Head of caudate nucleus (tissue), 42 donors: ENCODE measurements at regions not wholly inside any gene's neighbourhood (a gene's known extent, or its start where the extent isn't known, plus 50 kb on each side); places are given as distances from the start of the nearest gene placed in this dataset.
A peak's percentile ranks its signal among the peaks of the same experiment; 100 is the strongest.
"Not testable (repeated sequence)": the region's sequence is repeated elsewhere in the genome, so short reads cannot be mapped to it uniquely, and the experiment has no call there.

Source experiments
- DNase-seq, 42 donors: peaks; one replicate each; pipeline versions ENCODE4 v3.0.0 to v3.0.0-alpha.2; 2020 to 2021; ENCODE audit warnings: mixed read lengths in 7 of 42
- intact Hi-C: fragments of 100-400 bp; cut with DNase I; formaldehyde crosslinking; loops from one replicate; pipeline ENCODE4 v1.15.0; 2022

DNA sequence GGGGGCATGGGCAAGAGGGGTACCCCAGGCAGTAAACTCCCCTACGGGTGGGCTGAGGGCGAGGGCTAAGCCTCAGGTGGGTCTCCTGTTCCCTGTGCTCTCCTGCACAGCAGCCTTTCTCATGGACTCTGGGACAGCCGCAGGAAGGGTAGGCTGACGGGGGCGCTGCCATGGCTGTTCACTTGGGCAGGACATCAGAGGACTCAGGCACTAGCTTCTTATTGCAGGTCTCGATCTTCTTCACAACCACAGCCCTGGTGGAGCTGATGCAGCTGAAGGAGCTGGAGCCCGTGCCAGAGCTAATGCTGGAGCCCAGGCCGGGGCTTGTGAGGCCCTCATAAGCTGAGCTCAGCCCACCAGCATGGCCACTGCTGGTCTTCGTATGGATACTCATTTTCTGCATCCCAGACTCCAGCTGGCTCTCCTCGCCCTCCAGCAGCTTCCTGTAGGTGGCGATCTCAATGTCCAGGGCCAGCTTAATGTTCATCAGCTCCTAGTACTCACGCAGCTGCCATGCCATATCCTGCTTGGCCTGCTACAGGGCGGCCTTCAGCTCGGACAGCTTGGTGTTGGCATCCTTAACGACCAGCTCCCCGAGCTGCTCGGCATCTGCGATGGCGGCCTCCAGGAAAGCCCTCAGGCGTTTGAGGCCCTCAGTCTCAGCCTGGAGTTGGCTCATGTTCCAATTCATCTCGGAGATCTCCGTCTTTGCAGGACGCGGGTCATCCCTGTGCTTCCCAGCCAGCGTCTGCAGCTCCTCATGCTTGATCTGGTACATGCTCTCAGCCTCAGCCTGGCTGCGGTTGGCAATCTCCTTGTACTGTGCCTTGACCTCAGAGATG, 359.8 kb upstream of the SETBP1 start:
- intact Hi-C loops: no loop called here
- no peak for DNase-seq

DNA sequence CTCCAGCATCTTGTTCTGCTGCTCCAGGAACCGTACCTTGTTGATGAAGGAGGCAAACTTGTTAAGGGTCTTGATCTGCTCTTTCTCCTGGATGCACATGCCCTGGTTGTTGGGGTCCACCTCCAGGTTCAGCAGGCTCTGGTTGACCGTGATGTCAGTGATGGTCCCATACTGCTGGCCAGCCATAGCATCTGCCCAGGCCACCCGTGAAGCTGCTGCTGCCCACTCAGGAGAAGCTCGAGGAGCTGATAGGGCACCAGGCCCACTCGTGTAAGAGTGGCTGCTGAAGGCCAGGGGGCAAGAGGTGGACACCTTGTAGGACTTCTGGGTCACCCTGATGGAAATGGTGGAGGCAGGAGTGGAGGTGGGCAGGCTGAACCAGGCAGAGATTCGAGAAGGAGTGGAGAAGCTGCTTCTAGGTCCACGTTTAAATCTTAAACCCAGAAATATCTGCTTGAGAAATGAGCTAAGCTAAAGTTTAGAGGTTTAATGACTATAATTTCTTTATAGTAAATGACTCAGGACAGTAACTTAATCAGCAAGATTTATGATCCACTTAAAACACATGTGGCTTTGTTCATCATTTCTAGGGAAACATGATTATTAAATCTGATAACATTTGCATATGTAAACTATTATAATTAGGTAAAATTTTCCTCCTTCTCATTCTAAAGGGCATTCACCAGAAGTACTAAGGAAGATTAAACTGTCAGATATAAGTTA, 358.7 kb upstream of the SETBP1 start:
- DNase-seq: no peak
- intact Hi-C loops: no loop called here

DNA sequence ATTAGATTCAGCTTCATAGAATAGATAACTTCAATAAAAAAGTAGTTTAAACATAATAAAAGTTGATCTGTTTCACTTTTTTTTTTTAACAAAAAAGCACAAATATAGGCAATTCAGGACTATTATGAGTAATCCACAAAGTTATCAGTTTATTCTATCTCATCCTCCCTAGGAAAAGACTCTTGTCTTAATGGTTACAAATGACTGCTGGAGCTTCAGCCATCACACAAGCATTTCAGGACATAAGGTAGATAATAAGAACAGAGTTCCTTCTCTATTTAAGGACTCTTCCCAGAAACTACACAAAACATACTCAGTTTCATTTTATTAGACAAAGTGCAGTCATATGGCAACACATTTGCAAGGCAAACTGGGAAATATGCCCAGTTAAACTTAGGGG, 357.6 kb upstream of the SETBP1 start:
- DNase-seq: no peak
- intact Hi-C loops: no loop called here

DNA sequence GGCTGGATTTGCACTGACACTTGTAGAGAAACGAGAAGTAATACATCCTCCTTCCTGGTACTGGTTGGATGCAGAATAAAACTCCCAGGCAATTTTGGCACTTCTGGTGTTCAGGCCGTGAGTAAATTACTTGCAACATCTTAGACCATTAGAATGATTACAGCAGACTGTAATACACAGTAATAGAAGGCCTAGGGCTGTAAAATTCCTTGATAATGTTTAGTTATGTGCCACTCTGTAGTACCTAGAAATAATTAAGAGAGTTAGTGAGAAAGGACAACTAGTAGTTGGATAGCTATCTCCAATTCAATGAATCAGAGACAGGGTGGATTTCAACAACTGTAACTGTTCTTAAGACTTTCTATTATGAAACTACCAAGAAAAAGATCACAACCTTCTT, 356.3 kb upstream of the SETBP1 start:
- DNase-seq: no peak
- intact Hi-C loops: no loop called here

DNA sequence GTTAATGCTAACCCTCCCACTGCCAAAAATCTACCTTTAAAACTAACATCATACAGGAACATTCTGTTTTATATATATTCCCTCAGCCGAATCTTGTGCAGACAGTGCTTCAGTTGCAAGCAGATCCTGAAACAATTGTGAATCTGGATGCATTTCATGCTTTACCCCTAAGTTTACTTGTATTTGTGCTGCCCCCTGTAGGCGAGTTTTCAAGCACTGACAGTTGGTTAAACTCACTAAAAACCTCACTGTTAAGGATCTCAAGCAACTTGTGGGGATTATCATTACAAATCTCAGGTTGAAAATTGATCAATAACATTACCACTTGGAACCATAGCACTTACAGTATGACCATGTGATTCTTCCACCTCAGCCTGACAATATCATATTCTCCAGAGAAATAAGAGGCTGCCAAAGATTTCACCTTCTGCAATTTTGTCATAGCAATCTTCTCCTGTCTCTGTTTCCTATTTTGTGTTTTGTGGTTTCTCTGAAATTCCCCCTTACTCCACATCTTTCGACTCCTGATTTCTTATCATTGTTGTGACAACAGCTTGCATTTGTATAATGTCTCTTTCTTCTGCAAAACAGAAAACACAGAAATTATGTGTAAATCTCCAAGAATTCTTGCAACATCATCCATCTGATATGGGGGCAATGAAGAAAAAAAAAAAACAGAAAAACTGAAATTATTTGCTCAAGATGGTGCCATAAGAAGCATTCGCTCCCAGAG, 354.6 kb upstream of the SETBP1 start:
- peak in 37 of 42 donors; percentile 18 to 83 (median 63) for DNase-seq
- intact Hi-C loops: no loop called here

DNA sequence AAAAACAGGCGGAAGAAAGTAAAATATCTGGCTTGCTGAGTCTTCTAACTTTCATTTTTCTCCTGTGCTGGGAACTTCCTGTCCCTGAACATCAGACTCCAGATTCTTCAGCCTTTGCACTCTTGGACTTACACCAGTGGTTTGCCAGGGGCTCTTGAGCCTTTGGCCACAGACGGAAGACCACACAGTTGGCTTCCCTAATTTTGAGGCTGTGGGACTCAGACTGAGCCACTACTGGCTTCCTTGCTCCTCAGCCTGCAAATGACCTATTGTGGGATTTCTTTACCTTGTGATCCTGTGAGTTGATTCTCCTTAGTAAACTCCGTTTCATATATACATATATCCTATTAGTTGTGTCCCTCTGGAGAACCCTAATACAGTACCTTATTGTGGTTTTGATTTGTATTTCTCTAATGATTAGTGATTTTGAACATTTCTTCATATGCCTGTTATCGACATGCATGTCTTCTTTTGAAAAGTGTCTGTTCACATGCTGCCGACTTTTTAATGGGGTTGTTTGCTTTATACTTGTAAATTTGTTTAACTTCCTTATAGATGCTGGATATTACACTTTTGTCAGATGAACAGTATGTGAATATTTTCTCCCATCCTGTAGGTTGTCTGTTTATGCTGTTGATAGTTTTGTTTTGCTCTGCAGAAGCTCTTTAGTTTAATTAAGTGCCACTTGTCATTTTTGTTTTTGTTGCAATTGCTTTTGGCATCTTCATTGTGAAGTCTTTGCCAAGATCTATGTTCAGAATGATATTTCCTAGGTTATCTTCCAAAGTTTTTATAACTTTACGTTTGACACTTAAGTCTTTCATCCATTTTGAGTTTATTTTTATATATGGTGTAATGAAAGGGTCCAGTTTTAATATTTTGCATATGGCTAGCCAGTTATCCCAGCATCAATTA, 348.8 kb upstream of the SETBP1 start:
- intact Hi-C loops: no loop called here
- DNase-seq: no peak

DNA sequence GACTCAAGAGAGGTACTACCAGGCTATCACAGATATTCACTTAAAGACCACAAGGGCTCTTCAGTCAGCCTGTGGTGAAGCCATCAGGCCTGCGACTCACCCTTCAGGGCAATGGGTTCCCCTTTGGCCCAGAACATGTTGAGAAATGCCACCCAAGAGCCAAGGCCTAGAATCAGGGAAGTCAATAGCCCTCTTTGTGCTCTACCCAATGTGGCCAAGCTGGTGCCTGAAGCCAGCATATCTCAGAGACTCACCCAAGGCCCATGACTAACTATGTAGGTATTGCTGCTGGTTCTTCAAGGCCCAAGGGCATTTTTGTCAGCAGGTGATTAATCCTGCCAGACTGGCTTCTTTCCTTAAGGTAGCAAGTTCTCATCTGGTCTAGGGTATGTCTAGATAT, 338.9 kb upstream of the SETBP1 start:
- intact Hi-C loops: no loop called here
- no peak for DNase-seq

DNA sequence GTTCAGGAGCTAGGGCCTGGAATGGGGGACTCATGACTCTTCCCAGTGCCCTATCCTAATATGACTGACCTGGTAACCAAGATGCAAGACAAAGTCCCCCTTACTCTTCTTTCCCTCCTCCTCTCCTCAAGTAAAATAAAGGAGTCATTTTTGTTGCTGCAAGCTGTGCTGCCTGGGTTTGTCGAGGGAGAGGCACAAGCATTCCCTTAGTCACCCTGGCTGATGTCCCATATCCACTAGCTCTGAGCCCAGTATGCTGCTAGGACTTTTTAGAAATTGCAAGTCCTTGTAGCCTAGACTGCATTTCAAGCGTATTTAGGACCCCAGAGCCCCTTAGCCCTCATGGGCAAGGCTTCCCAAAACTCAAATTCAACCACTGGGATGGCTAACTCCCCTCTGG, 338.5 kb upstream of the SETBP1 start:
- no peak for DNase-seq
- intact Hi-C loops: no loop called here

DNA sequence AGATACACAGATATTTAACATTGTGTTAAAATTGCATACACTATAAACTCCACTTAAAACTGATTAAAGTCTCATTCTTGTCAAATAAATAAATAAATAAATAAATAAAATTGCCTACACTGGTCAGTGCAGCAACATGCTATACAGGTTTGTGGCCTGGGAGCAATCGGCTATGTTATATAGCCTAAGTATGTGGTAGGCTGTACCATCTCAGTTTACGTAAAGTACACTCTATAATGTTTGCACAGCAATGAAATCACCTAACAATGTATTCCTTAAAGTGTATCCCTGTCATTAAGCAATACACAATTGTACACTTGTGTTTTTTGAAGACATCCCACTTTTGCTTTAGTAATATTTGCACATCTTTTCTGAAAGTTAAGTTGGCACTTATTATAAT, 337.7 kb upstream of the SETBP1 start:
- intact Hi-C loops: no loop called here
- DNase-seq: no peak

DNA sequence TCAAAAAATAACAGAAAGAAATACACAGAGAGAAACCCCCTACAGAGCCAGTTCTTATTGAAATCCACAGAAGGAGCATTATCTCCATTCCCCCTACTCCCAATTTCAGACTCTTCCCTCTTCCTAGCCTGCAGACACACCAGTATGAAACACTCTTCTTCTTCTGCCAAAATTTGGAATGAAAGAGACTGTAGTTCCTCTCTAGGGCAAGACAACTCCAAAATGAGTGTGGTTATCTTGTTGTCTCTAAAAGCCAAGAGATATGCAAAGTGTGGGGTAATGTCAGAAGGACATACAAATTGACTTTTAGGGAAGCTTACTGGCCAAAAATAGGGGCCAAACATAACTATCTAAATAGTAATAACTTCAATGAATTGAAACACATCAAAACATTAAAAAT, 337.1 kb upstream of the SETBP1 start:
- intact Hi-C loops: no loop called here
- no peak for DNase-seq

DNA sequence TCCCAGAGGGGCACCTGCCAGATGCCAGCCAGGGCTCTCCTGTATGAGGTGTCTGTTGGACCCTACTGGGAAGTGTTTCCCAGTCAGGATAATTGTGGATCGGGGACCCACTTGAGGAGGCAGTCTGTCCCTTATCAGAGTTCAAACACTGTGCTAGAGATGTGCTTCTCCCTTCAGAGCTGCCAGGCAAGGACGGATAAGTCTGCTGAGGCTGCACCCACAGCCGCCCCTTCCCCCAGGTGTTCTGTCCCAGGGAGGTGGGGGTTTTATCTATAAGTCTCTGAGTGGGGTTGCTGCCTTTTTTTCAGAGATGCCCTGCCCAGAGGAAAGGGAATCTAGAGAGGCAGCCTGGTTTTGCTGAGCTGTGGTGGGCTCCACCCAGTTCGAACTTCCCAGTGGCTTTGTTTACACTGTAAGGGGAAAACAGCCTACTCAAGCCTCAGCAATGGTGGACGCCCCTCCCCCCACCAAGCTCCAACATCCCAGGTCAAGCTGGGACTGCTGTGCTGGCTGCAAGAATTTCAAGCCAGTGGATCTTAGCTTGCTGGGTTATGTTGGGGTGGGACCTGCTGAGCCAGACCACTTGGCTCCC, 324.0 kb upstream of the SETBP1 start:
- no peak for DNase-seq
- intact Hi-C loops: no loop called here

DNA sequence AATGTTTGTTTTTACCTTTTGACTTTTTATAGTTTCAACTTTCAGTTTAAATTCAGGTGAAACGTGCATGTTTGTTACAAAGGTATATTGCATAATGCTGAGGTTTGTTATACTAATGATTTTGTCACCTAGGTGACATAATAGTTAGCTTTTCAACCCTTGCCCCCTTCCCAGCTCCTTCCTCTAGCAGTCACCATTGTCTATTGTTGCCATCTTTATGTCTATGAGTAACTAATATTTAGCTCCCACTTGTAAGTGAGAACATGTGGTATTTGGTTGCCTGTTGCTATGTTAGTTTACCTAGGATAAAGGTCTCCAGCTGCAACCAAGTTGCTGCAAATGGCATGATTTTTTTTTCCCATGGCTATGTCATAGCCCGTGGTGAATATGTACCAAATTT, 322.3 kb upstream of the SETBP1 start:
- DNase-seq: no peak
- intact Hi-C loops: no loop called here

DNA sequence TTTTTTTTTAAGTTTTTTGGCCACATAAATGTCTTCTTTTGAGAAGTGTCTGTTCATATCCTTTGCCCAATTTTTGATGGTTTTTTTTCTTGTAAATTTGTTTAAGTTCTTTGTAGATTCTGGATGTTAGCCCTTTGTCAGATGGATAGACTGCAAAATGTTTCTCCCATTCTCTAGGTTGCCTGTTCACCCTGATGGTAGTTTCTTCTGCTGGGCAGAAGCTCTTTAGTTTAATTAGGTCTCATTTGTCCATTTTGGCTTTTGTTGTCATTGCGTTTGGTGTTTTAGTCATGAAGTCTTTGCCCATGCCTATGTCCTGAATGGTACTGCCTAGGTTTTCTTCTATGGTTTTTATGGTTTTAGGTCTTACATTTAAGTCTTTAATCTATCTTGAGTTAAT, 320.9 kb upstream of the SETBP1 start:
- DNase-seq, intact Hi-C loops: not testable (repeated sequence)

DNA sequence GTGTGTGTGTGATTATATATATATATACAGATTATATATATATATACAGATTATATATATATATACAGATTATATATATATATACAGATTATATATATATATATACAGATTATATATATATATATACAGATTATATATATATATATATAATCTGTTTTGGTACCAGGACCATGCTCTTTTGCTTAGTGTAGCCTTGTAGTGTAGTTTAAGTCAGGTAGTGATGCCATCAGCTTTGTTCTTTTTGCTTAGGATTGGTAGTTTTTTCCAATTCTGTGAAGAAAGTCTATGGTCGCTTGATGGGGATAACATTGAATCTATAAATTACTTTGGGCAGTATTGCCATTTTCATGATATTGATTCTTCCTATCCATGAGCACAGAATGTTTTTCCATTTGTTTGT, 318.5 kb upstream of the SETBP1 start:
- DNase-seq, intact Hi-C loops: not testable (repeated sequence)

DNA sequence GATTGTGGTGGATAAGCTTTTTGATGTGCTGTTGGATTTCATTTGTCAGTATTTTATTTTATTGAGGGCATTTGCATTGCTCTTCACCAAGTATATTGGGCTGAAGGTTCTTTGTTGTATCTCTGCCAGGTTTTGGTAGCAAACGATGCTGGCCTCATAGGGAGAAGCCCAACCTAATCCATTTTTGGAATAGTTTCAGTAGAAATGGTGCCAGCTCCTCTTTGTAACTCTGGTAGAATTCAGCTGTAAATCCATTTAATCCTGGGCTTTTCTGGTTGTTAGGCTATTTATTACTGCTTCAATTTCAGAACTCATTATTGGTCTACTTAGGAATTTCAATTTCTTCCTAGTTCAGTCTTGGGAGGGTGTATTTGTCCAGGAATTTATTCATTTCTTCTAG, 309.8 kb upstream of the SETBP1 start:
- intact Hi-C loops: no loop called here
- DNase-seq: no peak

DNA sequence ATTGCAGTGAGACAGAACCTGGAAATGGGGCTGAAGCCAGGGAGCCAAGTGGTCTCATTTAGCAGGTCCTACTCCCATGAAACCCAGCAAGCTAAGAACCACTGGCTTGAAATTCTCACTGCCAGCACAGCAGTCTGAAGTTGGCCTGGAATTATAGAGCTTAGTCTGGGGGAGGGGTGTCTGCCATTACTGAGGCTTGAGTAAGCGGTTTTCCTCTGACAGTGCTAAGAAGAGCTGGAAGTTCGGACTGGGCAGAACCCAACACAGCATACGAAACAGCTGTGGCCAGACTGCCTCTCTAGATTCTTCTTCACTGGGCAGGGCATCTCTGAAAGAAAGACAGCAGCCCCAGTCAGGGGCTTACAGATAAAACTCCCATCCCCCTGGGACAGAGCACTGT, 305.7 kb upstream of the SETBP1 start:
- no peak for DNase-seq
- intact Hi-C loops: no loop called here

DNA sequence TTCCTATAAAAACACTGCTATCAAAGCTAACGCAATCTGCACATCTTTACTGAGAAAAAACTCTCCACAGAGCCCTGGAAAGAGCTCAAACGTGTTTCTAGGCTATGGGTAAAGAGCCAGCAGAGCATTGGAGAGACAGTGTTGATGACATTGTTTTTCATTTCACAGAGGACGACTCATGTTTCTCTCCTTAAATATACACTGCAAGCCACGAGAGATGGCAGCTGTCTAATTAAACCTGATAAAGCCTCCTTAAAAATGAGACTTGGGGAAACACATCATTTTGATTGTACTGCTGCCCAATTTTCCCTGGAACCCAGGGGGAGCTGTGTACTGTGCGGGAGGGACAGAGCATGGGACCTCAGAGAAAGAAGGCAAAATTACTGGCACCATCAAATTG, 294.3 kb upstream of the SETBP1 start:
- intact Hi-C loops: no loop called here
- DNase-seq: no peak

DNA sequence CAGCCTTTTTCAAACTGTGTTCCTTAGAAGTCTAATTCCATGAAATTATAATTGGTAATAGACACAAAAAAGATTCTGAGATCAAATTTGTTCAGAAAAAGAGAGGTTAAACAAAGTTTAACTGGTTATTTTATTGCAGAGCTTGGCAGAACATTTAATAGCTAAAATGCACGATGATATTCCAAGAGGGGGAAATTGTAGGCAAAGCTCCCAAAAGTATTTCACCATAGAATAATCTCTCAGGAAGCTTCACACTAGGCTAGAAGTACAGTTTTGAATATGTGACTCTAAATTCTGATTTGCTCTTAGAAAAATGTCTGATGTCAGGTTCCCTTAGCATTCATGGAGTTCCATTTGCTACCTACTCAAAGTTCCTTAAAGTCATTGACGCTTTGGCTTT, 292.4 kb upstream of the SETBP1 start:
- intact Hi-C loops: no loop called here
- DNase-seq: no peak

DNA sequence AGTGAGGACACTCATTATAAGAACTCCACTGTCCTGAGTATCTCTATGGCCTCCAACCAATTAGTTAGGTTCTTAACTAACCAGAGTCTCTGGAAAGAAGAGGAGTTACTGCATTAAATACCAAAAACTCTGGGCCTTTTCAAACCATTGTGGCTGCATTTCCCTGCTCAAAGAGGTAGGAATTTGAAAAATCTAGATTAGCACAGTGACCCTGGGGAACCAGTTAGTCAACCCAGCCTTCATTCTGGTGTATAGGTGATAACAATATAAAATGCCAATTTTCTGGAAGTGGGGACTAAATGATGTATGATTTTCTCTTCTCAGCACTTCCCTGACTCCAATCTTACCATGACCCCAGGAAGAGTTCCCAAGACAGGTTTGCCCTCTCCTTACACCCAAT, 287.8 kb upstream of the SETBP1 start:
- intact Hi-C loops: no loop called here
- DNase-seq: no peak
